ENCODE measurements at regions not wholly inside any gene's neighbourhood (a gene's known extent, or its start where the extent isn't known, plus 50 kb on each side); places are given as distances from the start of the nearest gene placed in this dataset.

DNA sequence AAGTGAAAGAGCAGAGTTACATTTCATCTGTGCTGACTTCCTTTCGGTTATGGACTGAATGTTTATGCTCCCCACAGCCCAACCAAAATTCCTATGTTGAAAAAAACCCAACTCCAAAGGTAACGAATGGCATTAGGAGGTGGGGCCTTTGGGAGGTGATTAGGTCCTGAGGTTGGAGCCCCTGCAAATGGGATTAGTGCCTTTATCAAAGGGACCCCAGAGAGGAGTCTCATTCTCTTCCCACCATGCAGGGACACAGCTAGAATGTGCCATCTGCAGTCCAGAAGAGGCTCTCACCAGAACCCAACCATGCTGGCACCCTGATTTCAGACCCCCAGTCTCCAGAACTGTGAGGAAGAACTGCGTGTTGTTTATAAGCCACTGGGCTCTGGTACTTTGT lies 199.3 kb downstream of the TOMM20 start:
- no peak for DNase-seq

GRCh38 chr1:234928642-234929041 lies 200.0 kb downstream of the TOMM20 start:
- DNase-seq: no peak

DNA sequence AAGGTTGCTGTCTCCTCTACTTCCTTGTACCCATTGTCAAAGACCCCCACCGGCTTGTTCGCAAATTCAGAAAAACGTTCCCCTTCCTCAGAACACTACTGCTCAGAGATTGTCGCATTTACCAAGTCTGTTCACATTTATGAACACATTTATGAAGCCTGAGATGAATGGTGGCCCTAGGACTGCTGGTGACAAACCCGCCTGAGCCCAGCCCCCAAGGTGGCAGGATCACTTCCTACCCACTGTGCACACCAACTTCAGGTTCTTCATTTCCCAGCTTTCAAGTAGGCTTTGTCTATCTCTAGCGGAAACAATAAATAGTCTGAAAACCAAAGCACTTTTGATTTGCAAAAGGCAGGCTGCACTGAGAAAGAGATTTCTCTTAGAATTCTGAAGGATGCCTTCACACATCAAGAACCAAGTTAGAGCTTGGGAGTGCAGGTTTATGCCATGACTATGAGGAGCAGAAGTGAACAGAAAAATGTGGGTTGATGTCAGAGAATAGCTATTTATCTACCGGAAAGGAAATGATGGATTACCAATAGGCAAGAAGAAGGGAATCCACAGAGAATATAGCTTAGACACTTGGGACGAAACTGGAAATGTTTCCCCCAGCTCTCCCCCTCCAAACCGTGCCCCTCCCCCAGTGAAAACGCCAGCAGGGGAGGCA lies 200.5 kb downstream of the TOMM20 start:
- DNase-seq: no peak

DNA sequence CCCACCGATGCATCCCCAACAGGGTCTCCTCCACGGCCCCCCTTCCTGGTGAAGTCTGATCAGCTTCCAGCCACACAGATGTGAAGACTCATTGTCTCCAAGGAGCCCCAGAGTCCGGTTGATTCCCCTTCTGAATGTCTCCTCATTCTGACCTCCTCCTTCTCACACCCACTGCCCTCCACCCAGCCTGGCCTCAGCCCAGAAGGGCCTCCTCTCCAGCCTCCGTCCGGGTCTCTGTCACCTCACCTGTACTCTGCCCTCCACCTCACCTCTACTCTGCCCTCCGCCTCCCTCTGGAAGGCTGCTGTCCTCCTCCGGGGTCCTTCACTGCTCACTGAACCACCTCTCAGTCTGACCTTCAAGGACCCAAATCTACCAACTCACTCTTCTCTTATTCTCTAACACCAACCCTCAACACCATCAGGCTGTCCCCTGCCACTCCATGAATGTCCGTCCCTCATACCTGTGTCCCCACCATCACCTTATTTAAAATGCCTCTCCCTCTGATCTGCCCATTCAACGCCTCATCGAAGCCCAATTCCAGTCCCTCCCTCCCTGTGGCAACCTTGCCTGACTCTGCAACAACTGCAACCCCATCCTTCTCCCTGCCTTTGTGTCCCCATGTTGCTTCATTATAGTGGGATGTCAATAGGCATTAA lies 201.2 kb downstream of the TOMM20 start:
- no peak for DNase-seq

DNA sequence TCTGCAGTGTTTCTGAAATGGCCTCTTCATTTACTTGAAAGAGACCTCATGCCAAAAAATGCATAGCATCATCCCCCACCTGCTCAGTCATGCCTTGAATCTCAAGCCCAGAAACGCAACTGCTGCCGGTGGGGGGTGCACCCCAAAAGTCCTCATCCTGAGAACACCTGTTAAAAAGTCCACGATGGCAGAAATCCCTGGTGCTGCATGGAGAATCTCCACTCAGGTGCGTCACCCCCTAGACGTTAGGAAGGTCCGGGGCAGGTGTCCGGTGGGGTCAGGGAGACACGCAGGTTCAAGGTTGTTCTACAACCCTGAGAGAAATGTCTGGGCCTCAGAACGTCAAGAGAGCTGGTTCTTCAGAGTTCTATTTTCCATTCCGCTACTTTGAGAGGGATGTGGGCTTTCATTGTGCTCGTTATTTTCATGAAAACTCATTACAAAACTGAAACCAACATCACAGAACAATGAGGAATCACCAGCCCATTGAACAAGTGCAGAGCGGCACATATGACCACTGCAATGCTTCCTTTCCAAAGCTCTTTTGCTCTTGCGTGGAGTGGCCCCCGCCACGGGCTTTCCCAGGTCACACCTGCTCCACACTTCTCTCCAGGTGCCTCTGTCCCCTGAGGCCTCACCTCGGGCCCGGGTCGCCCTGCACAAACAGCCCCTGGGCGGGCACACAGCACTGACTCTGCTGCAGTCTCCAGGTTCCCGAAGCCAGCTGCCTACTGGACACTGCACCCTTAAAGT lies 201.9 kb downstream of the TOMM20 start:
- no peak for DNase-seq

- DNase-seq: no peak
Measured at GRCh38 chr1:234926264-234926558, 202.4 kb downstream of the TOMM20 start.

- no peak for DNase-seq
Measured at GRCh38 chr1:234925440-234926263, 203.0 kb downstream of the TOMM20 start.

- no peak for DNase-seq
Measured at GRCh38 chr1:234924450-234925355, 203.9 kb downstream of the TOMM20 start.

- no peak for DNase-seq
Measured at GRCh38 chr1:234923626-234924025, 205.0 kb downstream of the TOMM20 start.

GRCh38 chr1:234922987-234923386 lies 205.7 kb downstream of the TOMM20 start:
- DNase-seq: no peak

- DNase-seq: no peak
Measured at GRCh38 chr1:234921266-234922062, 207.2 kb downstream of the TOMM20 start.

- DNase-seq: no peak
Measured at GRCh38 chr1:234920843-234921140, 207.8 kb downstream of the TOMM20 start.

- no peak for DNase-seq
Measured at GRCh38 chr1:234920136-234920842, 208.3 kb downstream of the TOMM20 start.

GRCh38 chr1:234918961-234919761 lies 209.5 kb downstream of the TOMM20 start:
- no peak for DNase-seq

DNA sequence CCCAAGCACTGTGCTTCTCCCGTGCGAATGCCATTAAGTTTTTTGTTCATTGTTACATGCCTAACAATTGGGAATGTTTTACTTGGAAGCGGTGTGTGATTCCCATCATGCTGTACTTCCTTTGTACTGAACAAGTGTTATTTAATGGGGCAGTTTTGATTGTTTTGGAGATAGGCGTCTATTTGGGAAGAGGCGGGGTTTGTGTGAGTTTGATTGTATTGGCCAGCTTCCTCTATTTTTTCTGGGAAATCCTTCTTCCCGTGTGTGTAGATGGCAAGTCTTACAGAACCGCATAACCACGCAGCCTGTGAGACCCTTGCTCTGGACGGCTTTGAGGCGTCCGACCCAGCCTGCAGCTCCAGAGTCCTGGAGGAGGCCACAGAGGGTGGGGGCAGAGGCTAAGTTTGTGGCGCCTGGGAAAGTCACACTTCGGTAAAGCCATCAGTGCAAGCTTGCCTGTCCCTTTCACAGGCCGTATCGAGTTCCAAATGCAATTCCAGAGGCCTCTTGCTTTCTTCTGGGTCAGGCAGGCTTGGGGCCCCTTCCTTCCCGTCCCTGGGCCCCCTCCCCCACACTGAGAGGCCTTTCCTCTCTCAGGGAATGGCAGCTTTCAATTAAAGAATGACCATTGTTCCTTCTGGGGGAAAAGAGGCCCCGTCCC lies 210.3 kb downstream of the TOMM20 start:
- DNase-seq: no peak

- no peak for DNase-seq
Measured at GRCh38 chr1:234917495-234918180, 211.0 kb downstream of the TOMM20 start.

DNA sequence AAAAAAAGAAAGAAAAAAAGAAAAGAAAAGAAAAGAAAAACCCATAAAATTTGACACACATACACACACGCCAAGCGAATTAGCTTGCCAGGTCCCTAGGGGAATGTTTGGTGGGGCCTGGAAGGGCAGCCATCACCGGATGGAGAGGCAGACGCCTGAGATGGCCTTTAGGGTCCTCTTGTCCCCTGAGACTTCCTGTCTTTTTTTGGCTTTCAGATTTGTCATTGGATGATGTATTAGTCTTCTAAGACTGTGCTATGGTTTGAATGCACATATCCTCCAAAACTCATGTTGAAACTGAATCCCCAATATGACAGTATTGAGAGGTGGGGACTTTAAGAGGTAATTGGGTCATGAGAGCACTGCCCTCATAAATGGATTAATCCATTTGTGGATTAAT lies 211.8 kb downstream of the TOMM20 start:
- no peak for DNase-seq

DNA sequence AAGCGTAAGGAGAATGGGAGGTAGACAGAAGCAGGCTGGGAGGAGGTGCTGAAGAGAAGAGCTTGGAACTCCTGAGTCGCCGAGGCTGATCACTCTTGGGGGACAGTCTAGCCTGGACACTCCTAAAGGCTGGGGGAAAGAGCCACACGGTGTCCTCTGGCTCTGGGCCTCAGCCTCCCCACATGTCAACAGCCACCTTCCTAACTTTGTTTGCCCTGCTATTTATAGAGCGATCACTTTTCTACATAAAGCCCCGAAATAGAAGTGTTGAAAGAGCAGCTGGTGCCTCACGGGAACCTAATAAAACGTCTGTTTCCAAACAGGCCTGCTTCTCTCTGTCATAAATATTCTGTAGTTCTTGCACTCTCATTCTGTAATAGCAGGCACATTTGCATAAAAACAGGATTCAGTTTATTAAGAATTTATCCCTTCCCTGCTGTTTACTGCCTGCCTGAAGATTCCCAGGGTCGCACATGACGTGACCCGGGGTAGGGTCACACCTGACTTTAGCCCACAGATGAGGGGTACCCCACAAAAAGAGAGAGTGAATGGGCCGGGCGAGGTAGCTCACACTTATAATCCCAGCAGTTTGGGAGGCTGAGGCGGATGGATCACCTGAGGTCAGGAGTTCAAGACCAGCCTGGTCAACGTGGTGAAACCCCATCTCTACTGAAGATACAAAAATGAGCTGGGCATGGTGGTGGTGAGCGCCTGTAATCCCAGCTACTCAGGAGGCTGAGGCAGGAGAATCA lies 212.5 kb downstream of the TOMM20 start:
- no peak for DNase-seq
